ENCODE measurements at regions not wholly inside any gene's neighbourhood (a gene's known extent, or its start where the extent isn't known, plus 50 kb on each side); places are given as distances from the start of the nearest gene placed in this dataset.
A peak's percentile ranks its signal among the peaks of the same experiment; 100 is the strongest.
"Not testable (repeated sequence)": the region's sequence is repeated elsewhere in the genome, so short reads cannot be mapped to it uniquely, and the experiment has no call there.

- DNase-seq, result peak; percentile 30 to 44
Observed at GRCh38 chr22:25492841-25493734, 71.4 kb upstream of the GRK3 start.

GRCh38 chr22:25493794-25494193 is 70.7 kb upstream of the GRK3 start:
- no peak for DNase-seq

DNA sequence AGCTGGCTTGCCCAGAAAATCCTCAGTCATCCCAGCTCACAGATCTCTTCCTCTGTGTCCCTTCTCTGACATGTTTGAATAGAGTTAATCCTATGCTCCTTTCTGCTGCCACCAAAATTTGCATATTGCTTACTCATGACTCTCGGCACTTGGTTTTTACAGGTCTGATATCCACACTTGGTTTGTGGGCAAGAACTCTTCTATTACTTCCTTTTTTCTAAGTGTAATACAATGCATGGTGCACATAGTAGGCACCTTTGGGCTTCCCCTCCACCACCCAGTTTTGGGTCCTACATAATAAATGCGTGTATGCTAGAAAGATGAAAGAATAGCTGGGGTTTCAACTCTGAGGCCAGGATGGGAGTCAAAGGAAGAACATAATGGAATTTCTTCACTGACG is 69.7 kb upstream of the GRK3 start:
- no peak for DNase-seq

DNA sequence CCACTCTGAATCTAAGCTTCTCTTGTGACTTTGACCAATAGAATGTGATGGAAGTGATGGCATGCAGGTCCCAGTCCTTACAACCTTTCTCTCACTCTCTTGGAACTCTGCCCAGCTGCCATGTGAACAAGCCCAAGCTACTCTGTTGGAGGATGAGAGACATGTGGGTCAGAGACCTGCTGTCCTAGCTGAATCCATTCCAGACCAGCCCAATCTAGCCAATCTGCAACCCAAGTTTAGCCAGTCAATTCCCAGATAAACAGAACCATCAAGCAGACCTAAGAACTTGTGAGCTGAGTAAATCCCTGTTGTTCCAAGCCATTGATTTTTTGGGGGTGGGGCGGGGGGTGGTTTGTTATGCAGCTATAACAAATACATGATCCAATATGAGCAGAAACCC is 69.2 kb upstream of the GRK3 start:
- DNase-seq, result no peak

DNA sequence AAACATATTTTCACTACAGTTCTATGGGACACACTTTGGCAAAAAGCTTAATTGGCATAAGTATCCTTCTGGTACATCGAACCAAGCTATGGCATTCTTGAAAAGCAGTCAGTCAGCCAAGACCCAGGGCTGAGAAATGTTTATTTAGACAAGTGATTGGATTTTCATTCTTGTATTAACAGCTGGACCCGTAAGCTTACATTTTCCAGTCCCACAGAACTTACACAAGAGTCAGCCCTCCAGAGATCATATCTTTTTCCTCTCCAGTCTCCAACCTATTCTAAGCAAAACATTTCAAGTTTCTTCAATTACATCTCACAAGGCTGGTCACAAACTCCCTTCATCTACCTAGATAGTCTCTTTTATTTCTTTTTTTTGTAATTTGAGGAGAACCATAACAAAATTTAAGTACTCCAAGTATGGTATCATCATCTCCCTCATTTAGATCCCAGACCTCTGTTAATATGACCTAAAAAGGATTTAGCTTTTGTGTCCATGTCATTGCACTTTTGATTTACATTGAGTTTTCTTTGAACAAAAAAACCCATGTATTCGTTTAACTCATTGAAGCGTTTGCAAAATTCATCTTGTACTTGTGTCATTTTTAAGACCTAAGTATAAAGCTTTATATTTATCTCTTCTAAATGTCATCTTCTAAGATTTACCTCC is 67.9 kb upstream of the GRK3 start:
- no peak for DNase-seq

DNA sequence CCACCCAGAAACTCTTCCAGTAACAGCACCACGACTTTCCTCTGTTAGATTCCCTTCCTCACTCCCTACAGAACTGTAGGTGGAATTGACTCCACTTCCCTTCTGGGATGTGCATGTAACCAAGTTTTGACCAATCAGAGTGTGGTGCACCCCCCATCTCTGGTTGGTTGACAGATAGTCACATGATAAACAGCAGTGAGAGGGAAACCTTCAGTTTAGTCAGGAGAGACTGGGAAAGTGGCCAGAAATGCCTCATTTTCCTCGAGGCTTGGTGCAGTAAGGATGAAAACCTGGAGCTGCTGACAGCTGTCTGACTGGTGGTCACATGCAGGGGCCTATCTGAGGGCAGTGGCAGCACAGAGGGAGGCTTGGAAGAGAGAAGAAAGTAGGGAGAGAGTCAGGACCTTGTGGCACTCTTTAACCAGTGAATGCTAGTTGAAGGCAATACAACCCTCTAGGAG is 67.3 kb upstream of the GRK3 start:
- DNase-seq, result no peak

- no peak for DNase-seq
Observed at GRCh38 chr22:25497716-25498115, 66.8 kb upstream of the GRK3 start.

- DNase-seq, result not testable (repeated sequence)
Observed at GRCh38 chr22:25500671-25501070, 63.8 kb upstream of the GRK3 start.

- DNase-seq, result not testable (repeated sequence)
Observed at GRCh38 chr22:25504017-25504416, 60.5 kb upstream of the GRK3 start.

GRCh38 chr22:25508161-25508560 is 56.3 kb upstream of the GRK3 start:
- DNase-seq, result no peak

- DNase-seq, result no peak
Observed at GRCh38 chr22:25508761-25509321, 55.6 kb upstream of the GRK3 start.

- DNase-seq, result peak in 1 of 2 experiments; percentile 11
Observed at GRCh38 chr22:25509374-25509791, 55.1 kb upstream of the GRK3 start.

- no peak for DNase-seq
Observed at GRCh38 chr22:25510876-25511275, 53.6 kb upstream of the GRK3 start.

DNA sequence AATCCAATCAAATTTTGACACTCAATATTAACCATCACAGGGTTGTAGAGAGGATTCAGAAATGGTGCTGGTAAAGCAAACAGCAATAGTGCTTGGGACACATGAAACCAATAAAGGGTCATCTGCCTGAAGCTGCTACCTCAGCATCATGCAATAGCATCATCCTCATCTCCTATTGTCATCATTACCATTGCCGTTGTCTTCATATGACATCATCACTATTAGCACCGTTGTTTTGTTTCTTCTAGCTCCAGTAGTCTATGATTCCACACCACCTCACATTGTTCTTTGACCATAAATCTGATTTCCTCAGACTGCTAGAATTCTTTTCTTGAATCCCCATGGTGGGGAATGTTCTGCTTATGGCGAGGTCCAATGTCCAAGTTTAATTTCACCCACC is 52.8 kb upstream of the GRK3 start:
- no peak for DNase-seq

GRCh38 chr22:25514436-25515180 is 49.9 kb upstream of the GRK3 start:
- no peak for DNase-seq

All from SHP77 (cell line).